ENCODE measurements at regions not wholly inside any gene's neighbourhood (a gene's known extent, or its start where the extent isn't known, plus 50 kb on each side); places are given as distances from the start of the nearest gene placed in this dataset.

DNA sequence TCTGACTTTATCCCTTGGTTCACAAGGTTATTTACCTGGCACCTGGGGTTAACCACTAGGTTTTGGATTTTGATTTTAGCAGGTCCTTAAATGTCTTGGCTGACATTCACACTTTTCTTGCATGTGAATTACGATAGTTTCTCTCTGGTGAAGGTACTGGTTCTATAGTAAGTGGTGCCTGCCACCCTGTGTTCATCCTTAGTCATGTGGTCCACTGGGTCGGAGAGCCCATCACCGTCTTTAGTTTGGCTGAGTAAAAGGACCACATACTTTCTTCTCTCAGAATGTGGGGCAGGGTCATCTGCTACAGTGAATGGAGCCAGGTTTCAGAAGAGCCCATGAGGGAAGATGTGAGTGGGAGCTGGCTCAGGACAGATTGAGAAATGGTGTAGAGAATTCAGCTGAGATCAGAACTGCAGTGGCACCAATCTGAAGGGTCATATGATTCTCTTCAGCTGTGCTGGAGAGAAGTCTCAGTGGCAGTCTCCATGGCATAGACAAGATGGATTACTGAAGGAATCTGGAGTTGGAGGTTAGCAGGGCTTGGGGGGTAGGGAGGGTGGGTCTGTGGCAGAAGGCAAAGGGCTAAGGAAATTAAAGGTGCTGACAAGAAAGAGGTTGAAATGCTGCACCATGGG is 310.4 kb downstream of the GPAT3 start:
- TF ChIP-seq POLR2AphosphoS5 (IDR thresholded peaks at IDR 0.05): no peak
- no peak for TF ChIP-seq EP300 (IDR thresholded peaks at IDR 0.05)
- TF ChIP-seq, protein P1, sequence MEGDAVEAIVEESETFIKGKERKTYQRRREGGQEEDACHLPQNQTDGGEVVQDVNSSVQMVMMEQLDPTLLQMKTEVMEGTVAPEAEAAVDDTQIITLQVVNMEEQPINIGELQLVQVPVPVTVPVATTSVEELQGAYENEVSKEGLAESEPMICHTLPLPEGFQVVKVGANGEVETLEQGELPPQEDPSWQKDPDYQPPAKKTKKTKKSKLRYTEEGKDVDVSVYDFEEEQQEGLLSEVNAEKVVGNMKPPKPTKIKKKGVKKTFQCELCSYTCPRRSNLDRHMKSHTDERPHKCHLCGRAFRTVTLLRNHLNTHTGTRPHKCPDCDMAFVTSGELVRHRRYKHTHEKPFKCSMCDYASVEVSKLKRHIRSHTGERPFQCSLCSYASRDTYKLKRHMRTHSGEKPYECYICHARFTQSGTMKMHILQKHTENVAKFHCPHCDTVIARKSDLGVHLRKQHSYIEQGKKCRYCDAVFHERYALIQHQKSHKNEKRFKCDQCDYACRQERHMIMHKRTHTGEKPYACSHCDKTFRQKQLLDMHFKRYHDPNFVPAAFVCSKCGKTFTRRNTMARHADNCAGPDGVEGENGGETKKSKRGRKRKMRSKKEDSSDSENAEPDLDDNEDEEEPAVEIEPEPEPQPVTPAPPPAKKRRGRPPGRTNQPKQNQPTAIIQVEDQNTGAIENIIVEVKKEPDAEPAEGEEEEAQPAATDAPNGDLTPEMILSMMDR (IDR thresholded peaks at IDR 0.05): no peak
- no peak for TF ChIP-seq POLR2A (IDR thresholded peaks at IDR 0.05; ENCODE audit: low read depth)
